ENCODE measurements at regions not wholly inside any gene's neighbourhood (a gene's known extent, or its start where the extent isn't known, plus 50 kb on each side); places are given as distances from the start of the nearest gene placed in this dataset.

GRCh38 chr3:181431748-181432147, 280.0 kb upstream of the SOX2 start:
- no peaks in the 10 kb centered on the region for H3K36me3 Mint-ChIP-seq (ENCODE audit: low read depth)
- peaks cover 12% of the 10 kb centered on the region for H3K4me1 Mint-ChIP-seq
- no peak for TF ChIP-seq CTCF (IDR thresholded peaks at IDR 0.05)
- H3K27ac Mint-ChIP-seq: no peak overlapping the region
- H3K27me3 Mint-ChIP-seq (ENCODE audit: low read depth, poor library complexity): no peaks in the 10 kb centered on the region
- no peak for DNase-seq
- no peaks in the 10 kb centered on the region for H3K9me3 Mint-ChIP-seq
- no peak overlapping the region for H3K4me3 Mint-ChIP-seq

- DNase-seq: no peak
- Mint-ChIP-seq H3K27me3 (ENCODE audit: low read depth, poor library complexity) (no peaks in the 10 kb centered on the region), H3K36me3 (ENCODE audit: low read depth) (no peaks in the 10 kb centered on the region), H3K4me1 (peaks cover 18% of the 10 kb centered on the region), H3K9me3 (no peaks in the 10 kb centered on the region), H3K27ac (no peak overlapping the region), H3K4me3 (no peak overlapping the region)
- no peak for TF ChIP-seq CTCF (IDR thresholded peaks at IDR 0.05)
These were observed 286.7 kb upstream of the SOX2 start for GRCh38 chr3:181425074-181425473.

GRCh38 chr3:181418233-181418632, 293.5 kb upstream of the SOX2 start:
- no peaks in the 10 kb centered on the region for H3K36me3 Mint-ChIP-seq (ENCODE audit: low read depth)
- H3K4me3 Mint-ChIP-seq: no peak overlapping the region
- no peaks in the 10 kb centered on the region for H3K9me3 Mint-ChIP-seq
- no peak overlapping the region for H3K27ac Mint-ChIP-seq
- no peak for DNase-seq
- H3K4me1 Mint-ChIP-seq: peaks cover 8% of the 10 kb centered on the region
- H3K27me3 Mint-ChIP-seq (ENCODE audit: low read depth, poor library complexity): no peaks in the 10 kb centered on the region
- TF ChIP-seq CTCF (IDR thresholded peaks at IDR 0.05): no peak

GRCh38 chr3:181417748-181418147, 294.0 kb upstream of the SOX2 start:
- H3K27ac Mint-ChIP-seq: no peak overlapping the region
- DNase-seq: peak; percentile 20
- TF ChIP-seq CTCF (IDR thresholded peaks at IDR 0.05): no peak
- H3K4me1 Mint-ChIP-seq: peaks cover 8% of the 10 kb centered on the region
- H3K9me3 Mint-ChIP-seq: no peaks in the 10 kb centered on the region
- no peak overlapping the region for H3K4me3 Mint-ChIP-seq
- no peaks in the 10 kb centered on the region for H3K36me3 Mint-ChIP-seq (ENCODE audit: low read depth)
- no peaks in the 10 kb centered on the region for H3K27me3 Mint-ChIP-seq (ENCODE audit: low read depth, poor library complexity)

- no peaks in the 10 kb centered on the region for H3K36me3 Mint-ChIP-seq (ENCODE audit: low read depth)
- no peaks in the 10 kb centered on the region for H3K27me3 Mint-ChIP-seq (ENCODE audit: low read depth, poor library complexity)
- no peak overlapping the region for H3K4me3 Mint-ChIP-seq
- H3K4me1 Mint-ChIP-seq: no peaks in the 10 kb centered on the region
- no peak for TF ChIP-seq CTCF (IDR thresholded peaks at IDR 0.05)
- H3K27ac Mint-ChIP-seq: no peak overlapping the region
- H3K9me3 Mint-ChIP-seq: no peaks in the 10 kb centered on the region
- no peak for DNase-seq
These were observed 300.9 kb upstream of the SOX2 start for GRCh38 chr3:181410870-181411269.

GRCh38 chr3:181403876-181404660, 307.7 kb upstream of the SOX2 start:
- TF ChIP-seq CTCF (IDR thresholded peaks at IDR 0.05): no peak
- DNase-seq: no peak
- no peaks in the 10 kb centered on the region for H3K9me3 Mint-ChIP-seq
- H3K27me3 Mint-ChIP-seq (ENCODE audit: low read depth, poor library complexity): peaks cover 4% of the 10 kb centered on the region
- no peaks in the 10 kb centered on the region for H3K36me3 Mint-ChIP-seq (ENCODE audit: low read depth)
- H3K4me3 Mint-ChIP-seq: no peak overlapping the region
- no peak overlapping the region for H3K27ac Mint-ChIP-seq
- H3K4me1 Mint-ChIP-seq: peaks cover 5% of the 10 kb centered on the region
